ENCODE measurements at regions not wholly inside any gene's neighbourhood (a gene's known extent, or its start where the extent isn't known, plus 50 kb on each side); places are given as distances from the start of the nearest gene placed in this dataset.

GRCh38 chr10:88213065-88213605 lies 349.7 kb downstream of the PTEN start:
- no peak overlapping the region for H3K9ac ChIP-seq (ENCODE audit: control insufficient read depth, insufficient read depth, low read length)
- FAIRE-seq, result no peak
- H3K4me3 ChIP-seq, result no peak overlapping the region
- in situ Hi-C loops (cut with MboI) (no loop called here), intact Hi-C loops (cut with micrococcal nuclease; ENCODE audit: unreplicated experiment) (no loop called here)
- no peaks in the 10 kb centered on the region for H3K36me3 ChIP-seq (ENCODE audit: control insufficient read depth in 2 of 2, insufficient read depth in 2 of 2, low read length in 1 of 2)
- peaks cover 3% of the 10 kb centered on the region; the same call in 1 of the 2 replicates for H3K4me1 ChIP-seq (ENCODE audit: control insufficient read depth, insufficient read depth, low read length)
- CTCF ChIA-PET, result interaction anchor here (0.8 to 1.2 kb wide), 3 partner anchors 105 to 363 kb away, joined by 3 read pairs; no protein-coding TSS in a partner anchor
- POLR2A ChIA-PET, result interaction anchor here (0.5 kb wide), 1 partner anchor 13 kb away, joined by 5 read pairs; no protein-coding TSS in a partner anchor
- H3K9me3 ChIP-seq (replicated peaks; ENCODE audit: control insufficient read depth, insufficient read depth, low read length), result no peaks in the 10 kb centered on the region
- no peaks in the 10 kb centered on the region for H3K27me3 ChIP-seq (replicated peaks in 1 of 2; ENCODE audit: control insufficient read depth in 2 of 2, insufficient read depth in 2 of 2, low read length in 1 of 2)
- H3K79me2 ChIP-seq (ENCODE audit: control insufficient read depth, insufficient read depth, low read length), result no peaks in the 10 kb centered on the region
- BruUV-seq (replicated peaks), result no TSS peak
- TF ChIP-seq YY1 (IDR thresholded peaks at IDR 0.05; ENCODE audit: low read depth, low read length) (peak; percentile 33; the same call in 1 of the 2 replicates), NKRF (conservative IDR thresholded peaks at IDR 0.05) (no peak), BCL11A (IDR thresholded peaks at IDR 0.05; ENCODE audit: low read depth, low read length) (no peak), ELK1 (IDR thresholded peaks at IDR 0.05; ENCODE audit: low read depth, low read length) (no peak)
- H3K27ac ChIP-seq (ENCODE audit: control insufficient read depth, insufficient read depth), result no peak overlapping the region
- ATAC-seq, result no peak
- H2AFZ ChIP-seq (ENCODE audit: control insufficient read depth, low read depth, low read length), result no peak overlapping the region
- H3K4me2 ChIP-seq (ENCODE audit: control insufficient read depth, insufficient read depth), result no peak overlapping the region
- RAD21 ChIA-PET (ENCODE audit: unreplicated experiment), result no interaction called here
- DNase-seq (ENCODE audit: low read depth, low spot score), result no peak
- WGBS (ENCODE audit: insufficient coverage, insufficient replicate concordance, low lambda C conversion rate, missing lambda C conversion rate), result 82% methylated on average over 6 of the region's 6 CpGs
- no peaks in the 10 kb centered on the region for H4K20me1 ChIP-seq (ENCODE audit: control insufficient read depth, insufficient read depth)
- SMC1A ChIA-PET (ENCODE audit: uncharacterized antibody, unreplicated experiment), result interaction anchor here (1.2 kb wide), 1 partner anchor 105 kb away, joined by 3 read pairs; no protein-coding TSS in a partner anchor

Measured in GM12878 (cell line).